Suprapubic skin (tissue), 4 donors: ENCODE measurements at regions not wholly inside any gene's neighbourhood (a gene's known extent, or its start where the extent isn't known, plus 50 kb on each side); places are given as distances from the start of the nearest gene placed in this dataset.

ENCODE experiments used
- DNase-seq, 2 donors: peaks; one replicate each; pipeline ENCODE4 v3.0.0-alpha.2; 2019; ENCODE audit warnings: low spot score in 2 of 2
- H3K27ac ChIP-seq: fragments of 200-600 bp; sonication (generic); one replicate; pipeline ENCODE4 v1.5.1; 2019
- H3K27me3 ChIP-seq: fragments of 200-600 bp; sonication (generic); one replicate; pipeline ENCODE4 v1.5.1; 2019
- H3K36me3 ChIP-seq: fragments of 200-600 bp; sonication (generic); one replicate; pipeline ENCODE4 v1.5.1; 2019
- H3K4me1 ChIP-seq: fragments of 200-600 bp; sonication (generic); one replicate; pipeline ENCODE4 v1.5.1; 2019
- H3K4me3 ChIP-seq: fragments of 200-600 bp; sonication (generic); one replicate; pipeline ENCODE4 v1.5.1; 2019; ENCODE audit warnings: mild to moderate bottlenecking
- H3K9me3 ChIP-seq: fragments of 200-600 bp; sonication (generic); one replicate; pipeline ENCODE4 v1.5.1; 2019
- EP300 ChIP-seq: sonication (generic); formaldehyde crosslinking; IDR thresholded peaks from one replicate; pipeline ENCODE4 v1.6.1; 2017; ENCODE audit warnings: antibody characterized with exemption
- POLR2A ChIP-seq, 2 donors: fragments of 450-650 bp; IDR thresholded peaks; one replicate each; pipeline ENCODE4 v1.6.1; 2017; ENCODE audit warnings: antibody characterized with exemption in 2 of 2, mild to moderate bottlenecking in 2 of 2, moderate library complexity in 2 of 2
- POLR2AphosphoS5 ChIP-seq, 3 donors: sonication (generic); formaldehyde crosslinking; IDR thresholded peaks; one replicate each; pipeline ENCODE4 v1.6.1; 2017; ENCODE audit warnings: antibody characterized with exemption in 3 of 3
- WGBS: methylation state at CpG from one replicate; pipeline ENCODE4 v1.1.5; 2018; 5-methylcytosine and 5-hydroxymethylcytosine counted together
- TF ChIP-seq, protein P1 (sequence below), 2 donors: fragments of 200-600 bp in 1 of 2; fragments of 450-650 bp in 1 of 2; sonication (generic) in 1 of 2; IDR thresholded peaks; one replicate each; pipeline ENCODE4 v1.5.1; 2016 to 2019; ENCODE audit warnings: antibody characterized with exemption in 2 of 2, mild to moderate bottlenecking in 1 of 2, moderate library complexity in 1 of 2

DNA sequence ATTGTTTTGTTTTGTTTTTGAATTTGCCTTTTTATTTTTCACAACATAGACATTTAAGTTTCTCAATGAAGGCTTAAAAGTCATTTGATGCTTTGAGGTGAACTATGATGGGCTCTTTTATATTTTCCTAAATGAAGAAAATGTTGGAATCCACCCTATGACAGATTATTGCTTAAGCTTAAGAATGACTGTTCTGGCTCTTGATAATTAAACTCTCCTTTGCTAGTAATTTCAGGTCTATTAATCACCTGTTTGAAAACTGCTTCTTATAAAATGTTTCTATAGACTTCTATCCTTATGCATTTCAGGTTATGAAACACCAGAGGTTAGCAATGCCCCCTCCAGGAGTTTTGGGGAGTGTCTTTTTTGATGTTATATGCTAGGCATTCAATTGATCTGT lies 424.1 kb upstream of the DYNLRB2 start:
- Histone ChIP-seq H3K4me3 (no peak overlapping the region), H3K27ac (no peak overlapping the region), H3K36me3 (no peaks in the 10 kb centered on the region), H3K4me1 (peaks cover 15% of the 10 kb centered on the region), H3K9me3 (no peaks in the 10 kb centered on the region), H3K27me3 (no peaks in the 10 kb centered on the region)
- no peak for DNase-seq
- TF ChIP-seq POLR2A (IDR thresholded peaks at IDR 0.05) (no peak), POLR2AphosphoS5 (IDR thresholded peaks at IDR 0.05) (no peak), EP300 (no peak)
- TF ChIP-seq, protein P1, sequence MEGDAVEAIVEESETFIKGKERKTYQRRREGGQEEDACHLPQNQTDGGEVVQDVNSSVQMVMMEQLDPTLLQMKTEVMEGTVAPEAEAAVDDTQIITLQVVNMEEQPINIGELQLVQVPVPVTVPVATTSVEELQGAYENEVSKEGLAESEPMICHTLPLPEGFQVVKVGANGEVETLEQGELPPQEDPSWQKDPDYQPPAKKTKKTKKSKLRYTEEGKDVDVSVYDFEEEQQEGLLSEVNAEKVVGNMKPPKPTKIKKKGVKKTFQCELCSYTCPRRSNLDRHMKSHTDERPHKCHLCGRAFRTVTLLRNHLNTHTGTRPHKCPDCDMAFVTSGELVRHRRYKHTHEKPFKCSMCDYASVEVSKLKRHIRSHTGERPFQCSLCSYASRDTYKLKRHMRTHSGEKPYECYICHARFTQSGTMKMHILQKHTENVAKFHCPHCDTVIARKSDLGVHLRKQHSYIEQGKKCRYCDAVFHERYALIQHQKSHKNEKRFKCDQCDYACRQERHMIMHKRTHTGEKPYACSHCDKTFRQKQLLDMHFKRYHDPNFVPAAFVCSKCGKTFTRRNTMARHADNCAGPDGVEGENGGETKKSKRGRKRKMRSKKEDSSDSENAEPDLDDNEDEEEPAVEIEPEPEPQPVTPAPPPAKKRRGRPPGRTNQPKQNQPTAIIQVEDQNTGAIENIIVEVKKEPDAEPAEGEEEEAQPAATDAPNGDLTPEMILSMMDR (IDR thresholded peaks at IDR 0.05) = no peak

DNA sequence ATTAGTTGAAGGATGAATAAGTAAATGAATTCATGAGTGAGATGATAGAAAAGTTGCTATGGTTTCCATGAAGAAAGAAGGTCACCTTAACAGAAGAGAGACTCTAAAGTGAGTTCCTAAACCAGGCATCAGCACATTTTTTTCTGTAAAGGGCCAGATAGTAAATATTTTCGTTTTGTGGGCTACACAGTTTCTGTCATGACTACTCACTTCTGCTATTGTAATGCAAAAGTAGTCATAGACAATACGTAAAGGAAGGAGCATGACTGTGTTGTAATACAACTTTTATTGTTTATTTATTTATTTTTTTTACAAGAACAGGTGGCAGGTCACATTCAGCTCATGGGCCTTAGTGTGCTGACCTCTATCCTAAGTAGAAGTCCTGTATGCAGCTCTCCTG lies 426.1 kb upstream of the DYNLRB2 start:
- H3K9me3 ChIP-seq = no peaks in the 10 kb centered on the region
- TF ChIP-seq POLR2AphosphoS5 (IDR thresholded peaks at IDR 0.05) = no peak
- TF ChIP-seq, protein P1 (IDR thresholded peaks at IDR 0.05) = no peak
- no peak for TF ChIP-seq EP300
- TF ChIP-seq POLR2A (IDR thresholded peaks at IDR 0.05) = no peak
- WGBS = 46% methylated on average over 2 of the region's 2 CpGs
- no peaks in the 10 kb centered on the region for H3K27me3 ChIP-seq
- H3K27ac ChIP-seq = no peak overlapping the region
- H3K36me3 ChIP-seq = no peaks in the 10 kb centered on the region
- DNase-seq = no peak
- H3K4me3 ChIP-seq = no peak overlapping the region
- H3K4me1 ChIP-seq = no peaks in the 10 kb centered on the region

DNA sequence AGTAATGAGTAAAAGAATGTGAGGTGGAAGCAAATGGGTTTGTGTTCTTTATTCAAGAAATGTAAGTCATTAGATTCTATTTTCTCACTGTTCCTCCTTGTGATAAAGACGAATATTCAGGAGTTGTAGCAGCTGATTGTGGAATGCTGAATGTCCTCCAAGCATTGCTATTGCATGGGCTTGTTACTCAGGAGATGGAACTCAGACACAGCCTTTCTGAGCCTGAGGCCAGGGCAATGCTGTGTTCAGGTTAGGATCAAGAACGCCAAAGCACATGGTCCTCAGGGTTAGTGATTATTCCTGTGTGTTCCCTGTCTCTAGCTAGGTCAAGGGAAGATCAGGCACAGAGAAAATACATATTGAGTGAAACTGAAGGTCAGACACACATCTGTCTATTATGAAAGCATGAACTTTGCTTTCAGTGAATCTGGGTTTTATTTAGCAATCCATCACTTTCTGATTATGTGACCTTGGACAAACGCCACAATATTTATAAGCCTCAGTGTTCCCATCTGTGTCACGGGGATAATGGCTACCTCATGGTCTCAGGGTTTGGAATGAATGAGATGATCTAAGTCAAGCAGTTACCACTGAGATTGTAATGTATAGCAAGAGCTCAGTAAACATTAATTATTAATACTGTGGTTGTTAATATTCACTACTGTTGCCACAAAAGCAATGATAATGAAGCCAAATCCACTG lies 426.8 kb upstream of the DYNLRB2 start:
- no peak overlapping the region for H3K27ac ChIP-seq
- no peaks in the 10 kb centered on the region for H3K4me1 ChIP-seq
- no peak overlapping the region for H3K4me3 ChIP-seq
- WGBS = 36% methylated on average over 4 of the region's 4 CpGs
- H3K36me3 ChIP-seq = no peaks in the 10 kb centered on the region
- DNase-seq = no peak
- TF ChIP-seq EP300 (no peak), POLR2AphosphoS5 (IDR thresholded peaks at IDR 0.05) (no peak), POLR2A (IDR thresholded peaks at IDR 0.05) (no peak)
- TF ChIP-seq, protein P1 (IDR thresholded peaks at IDR 0.05) = no peak
- H3K27me3 ChIP-seq = no peaks in the 10 kb centered on the region
- H3K9me3 ChIP-seq = no peaks in the 10 kb centered on the region

DNA sequence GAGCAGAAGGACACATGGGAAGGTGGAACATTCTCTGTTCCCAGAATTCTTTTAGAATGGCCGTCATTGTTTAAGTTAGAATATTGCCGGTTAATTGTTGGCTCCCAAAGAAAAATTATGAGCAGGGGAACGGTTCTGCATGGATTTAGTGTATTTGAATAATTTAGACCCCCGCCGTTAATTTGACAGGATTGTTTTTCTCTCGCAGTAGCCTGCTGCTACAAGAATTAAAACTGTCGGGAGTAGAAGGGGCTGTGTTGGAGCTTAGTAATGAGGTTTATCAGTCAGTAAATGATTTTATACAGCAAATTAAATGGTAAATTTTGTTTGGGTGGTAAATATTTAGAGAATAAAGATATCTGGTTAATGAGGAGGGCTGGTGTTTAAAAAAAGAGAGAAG lies 431.2 kb upstream of the DYNLRB2 start:
- Histone ChIP-seq H3K9me3 (no peaks in the 10 kb centered on the region), H3K27me3 (no peaks in the 10 kb centered on the region), H3K4me3 (no peak overlapping the region), H3K36me3 (no peaks in the 10 kb centered on the region), H3K4me1 (peaks cover 9% of the 10 kb centered on the region), H3K27ac (no peak overlapping the region)
- 86% methylated on average over 7 of the region's 7 CpGs for WGBS
- TF ChIP-seq, protein P1 (IDR thresholded peaks at IDR 0.05) = no peak
- TF ChIP-seq POLR2A (IDR thresholded peaks at IDR 0.05) = no peak
- TF ChIP-seq EP300 = no peak
- no peak for TF ChIP-seq POLR2AphosphoS5 (IDR thresholded peaks at IDR 0.05)
- no peak for DNase-seq

DNA sequence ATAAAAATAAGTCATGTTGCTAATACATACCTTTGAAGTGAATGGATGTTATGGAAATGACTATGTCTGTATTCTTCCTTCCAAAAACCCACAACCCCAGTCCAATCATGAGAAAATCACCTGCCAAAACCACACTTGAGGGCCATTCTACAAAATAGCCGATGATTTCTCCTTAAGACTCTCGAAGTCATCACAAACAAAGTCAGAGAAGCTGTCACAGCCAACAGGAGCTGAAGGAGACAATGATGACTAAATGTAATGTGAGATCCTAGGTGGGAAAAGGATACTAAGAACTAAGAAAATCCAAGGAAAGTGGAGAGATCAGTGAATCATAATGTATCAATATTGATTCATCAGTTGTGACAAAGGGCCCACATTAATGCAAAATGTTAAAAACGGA lies 432.9 kb upstream of the DYNLRB2 start:
- TF ChIP-seq POLR2AphosphoS5 (IDR thresholded peaks at IDR 0.05) = no peak
- no peak for TF ChIP-seq POLR2A (IDR thresholded peaks at IDR 0.05)
- TF ChIP-seq, protein P1 (IDR thresholded peaks at IDR 0.05) = no peak
- no peak for TF ChIP-seq EP300
- Histone ChIP-seq H3K4me1 (peaks cover 9% of the 10 kb centered on the region), H3K9me3 (no peaks in the 10 kb centered on the region), H3K27me3 (no peaks in the 10 kb centered on the region), H3K27ac (no peak overlapping the region), H3K4me3 (no peak overlapping the region), H3K36me3 (no peaks in the 10 kb centered on the region)
- 95% methylated on average over 3 of the region's 3 CpGs for WGBS
- no peak for DNase-seq
